Prostate gland (tissue), 2 donors: ENCODE measurements at regions not wholly inside any gene's neighbourhood (a gene's known extent, or its start where the extent isn't known, plus 50 kb on each side); places are given as distances from the start of the nearest gene placed in this dataset.

ENCODE experiments used
- DNase-seq: peaks from one replicate; pipeline ENCODE4 v3.0.0-alpha.2; 2019; ENCODE audit warnings: low spot score
- H3K27ac ChIP-seq, 2 donors: fragments of 200-600 bp; sonication (generic); 2 replicates each; pipeline ENCODE4 v1.5.1; 2017 to 2019
- H3K27me3 ChIP-seq: fragments of 200-600 bp; sonication (generic); replicated peaks from 2 replicates; pipeline ENCODE4 v1.5.1; 2019; ENCODE audit not compliant: insufficient read depth
- H3K36me3 ChIP-seq, 2 donors: fragments of 200-600 bp; sonication (generic); 1 replicate in 1 of 2; 2 replicates in 1 of 2; pipeline versions ENCODE4 v1.5.1 to v1.8.1; 2017 to 2019
- H3K4me1 ChIP-seq: fragments of 200-600 bp; sonication (generic); replicated peaks from 2 replicates; pipeline ENCODE4 v1.5.1; 2019
- H3K4me3 ChIP-seq, 2 donors: fragments of 200-600 bp; sonication (generic); 2 replicates each; pipeline ENCODE4 v1.5.1; 2017 to 2019
- H3K9me3 ChIP-seq: fragments of 200-600 bp; sonication (generic); 2 replicates; pipeline ENCODE4 v1.5.1; 2017
- CTCF ChIP-seq, 4 experiments: fragments of 200-600 bp in 2 of 4; fragments of 450-650 bp in 2 of 4; sonication (generic) in 2 of 4; IDR thresholded peaks; 1 replicate in 3 of 4; 2 replicates in 1 of 4; pipeline ENCODE4 v1.5.1; 2016 to 2019; ENCODE audit warnings: antibody characterized with exemption in 4 of 4, mild to moderate bottlenecking in 2 of 4, moderate library complexity in 2 of 4
- POLR2A ChIP-seq: fragments of 450-650 bp; IDR thresholded peaks from one replicate; pipeline ENCODE4 v1.6.1; 2016; ENCODE audit warnings: antibody characterized with exemption, mild to moderate bottlenecking
- POLR2AphosphoS5 ChIP-seq: sonication (generic); formaldehyde crosslinking; IDR thresholded peaks from one replicate; pipeline ENCODE4 v1.6.1; 2017; ENCODE audit warnings: antibody characterized with exemption
- WGBS: methylation state at CpG from one replicate; pipeline ENCODE4 v1.1.5; 2018; 5-methylcytosine and 5-hydroxymethylcytosine counted together
- intact Hi-C: fragments of 100-400 bp; cut with DNase I; formaldehyde crosslinking; loops from one replicate; pipeline ENCODE4 v1.14.2; 2022

- Histone ChIP-seq H3K36me3 (no peaks in the 10 kb centered on the region), H3K4me3 (no peak overlapping the region), H3K27ac (no peak overlapping the region), H3K4me1 (no peaks in the 10 kb centered on the region), H3K9me3 (no peaks in the 10 kb centered on the region), H3K27me3 (no peaks in the 10 kb centered on the region)
- TF ChIP-seq POLR2AphosphoS5: no peak
- TF ChIP-seq CTCF (IDR thresholded peaks at IDR 0.05): no peak
- no peak for TF ChIP-seq POLR2A
- 92% methylated on average over 3 of the region's 3 CpGs for WGBS
- intact Hi-C loops: no loop called here
- DNase-seq: no peak
Measured at GRCh38 chr3:124297062-124297980, 305.4 kb upstream of the ROPN1 start.

GRCh38 chr3:124298301-124298700 is 306.4 kb upstream of the ROPN1 start:
- Histone ChIP-seq H3K27ac (no peak overlapping the region), H3K36me3 (no peaks in the 10 kb centered on the region), H3K9me3 (no peaks in the 10 kb centered on the region), H3K4me3 (no peak overlapping the region), H3K27me3 (no peaks in the 10 kb centered on the region), H3K4me1 (no peaks in the 10 kb centered on the region)
- WGBS: 91% methylated on average over 5 of the region's 5 CpGs
- DNase-seq: no peak
- intact Hi-C loops: no loop called here
- TF ChIP-seq POLR2AphosphoS5 (no peak), CTCF (IDR thresholded peaks at IDR 0.05) (no peak), POLR2A (no peak)

GRCh38 chr3:124298951-124299350 is 307.0 kb upstream of the ROPN1 start:
- H3K4me1 ChIP-seq: no peaks in the 10 kb centered on the region
- H3K27me3 ChIP-seq: no peaks in the 10 kb centered on the region
- 24% methylated on average over 6 of the region's 6 CpGs for WGBS
- TF ChIP-seq CTCF (IDR thresholded peaks at IDR 0.05) (no peak), POLR2A (no peak), POLR2AphosphoS5 (no peak)
- no peak for DNase-seq
- no peak overlapping the region for H3K27ac ChIP-seq
- H3K36me3 ChIP-seq: no peaks in the 10 kb centered on the region
- no peak overlapping the region for H3K4me3 ChIP-seq
- H3K9me3 ChIP-seq: no peaks in the 10 kb centered on the region
- intact Hi-C loops: no loop called here

GRCh38 chr3:124299831-124300230 is 307.9 kb upstream of the ROPN1 start:
- no peaks in the 10 kb centered on the region for H3K36me3 ChIP-seq
- no peak overlapping the region for H3K27ac ChIP-seq
- no peak for DNase-seq
- H3K27me3 ChIP-seq: no peaks in the 10 kb centered on the region
- no peaks in the 10 kb centered on the region for H3K4me1 ChIP-seq
- no peak for TF ChIP-seq POLR2AphosphoS5
- TF ChIP-seq POLR2A: no peak
- no peak for TF ChIP-seq CTCF (IDR thresholded peaks at IDR 0.05)
- H3K4me3 ChIP-seq: no peak overlapping the region
- 91% methylated on average over 1 of the region's 1 CpG for WGBS
- intact Hi-C loops: no loop called here
- no peaks in the 10 kb centered on the region for H3K9me3 ChIP-seq

GRCh38 chr3:124300416-124300815 is 308.5 kb upstream of the ROPN1 start:
- Histone ChIP-seq H3K4me1 (no peaks in the 10 kb centered on the region), H3K27me3 (no peaks in the 10 kb centered on the region), H3K4me3 (no peak overlapping the region), H3K27ac (no peak overlapping the region), H3K36me3 (no peaks in the 10 kb centered on the region), H3K9me3 (no peaks in the 10 kb centered on the region)
- no peak for DNase-seq
- intact Hi-C loops: no loop called here
- WGBS: 93% methylated on average over 4 of the region's 4 CpGs
- TF ChIP-seq POLR2AphosphoS5 (no peak), POLR2A (no peak), CTCF (IDR thresholded peaks at IDR 0.05) (no peak)
